Spleen (tissue), 7 donors: ENCODE measurements at regions not wholly inside any gene's neighbourhood (a gene's known extent, or its start where the extent isn't known, plus 50 kb on each side); places are given as distances from the start of the nearest gene placed in this dataset.

Source experiments
- POLR2AphosphoS5 ChIP-seq, 3 donors: sonication (generic); formaldehyde crosslinking; IDR thresholded peaks; one replicate each; pipeline ENCODE4 v1.5.1; 2017; ENCODE audit warnings: antibody characterized with exemption in 3 of 3
- TF ChIP-seq, protein P1 (sequence below), 11 experiments: fragments of 200-600 bp in 7 of 11; fragments of 450-650 bp in 4 of 11; sonication (generic) in 4 of 11; IDR thresholded peaks in 8 of 11; conservative IDR thresholded peaks in 3 of 11; 1 replicate in 7 of 11; 2 replicates in 4 of 11; pipeline versions ENCODE4 v1.4.0 to v1.8.0; 2016 to 2021; ENCODE audit warnings: antibody characterized with exemption in 11 of 11, inconsistent platforms in 4 of 11, mild to moderate bottlenecking in 1 of 11
- donor health status: DM: no; HTN: no; CAD: no; lungs with moderate emphysema.
- donor health status: DM: no; HTN: no; CAD: no.
- donor health status: DM: no; HTN: no; CAD: no.

DNA sequence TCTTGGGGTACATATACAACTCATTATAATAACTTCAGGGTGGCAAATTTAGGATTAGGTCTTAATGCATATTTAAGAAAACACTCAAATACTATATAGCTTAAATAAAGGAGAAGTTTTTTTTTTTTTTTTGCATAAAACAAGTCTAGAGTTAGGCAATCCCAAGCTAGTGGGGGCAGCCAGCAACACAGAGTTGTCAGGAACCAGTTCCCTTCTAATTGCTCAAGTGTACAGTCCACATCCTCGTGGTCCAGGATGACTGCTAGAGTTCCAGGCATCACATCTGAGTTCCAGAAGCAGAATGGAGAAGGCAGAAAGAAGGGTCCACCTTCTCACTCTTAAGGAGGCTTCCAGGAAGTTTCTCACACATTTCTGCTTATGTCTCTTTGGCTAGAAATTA lies 261.9 kb upstream of the PLET1 start:
- peak in 1 of 3 donors; percentile 8 for TF ChIP-seq POLR2AphosphoS5 (IDR thresholded peaks at IDR 0.05)
- TF ChIP-seq, protein P1, sequence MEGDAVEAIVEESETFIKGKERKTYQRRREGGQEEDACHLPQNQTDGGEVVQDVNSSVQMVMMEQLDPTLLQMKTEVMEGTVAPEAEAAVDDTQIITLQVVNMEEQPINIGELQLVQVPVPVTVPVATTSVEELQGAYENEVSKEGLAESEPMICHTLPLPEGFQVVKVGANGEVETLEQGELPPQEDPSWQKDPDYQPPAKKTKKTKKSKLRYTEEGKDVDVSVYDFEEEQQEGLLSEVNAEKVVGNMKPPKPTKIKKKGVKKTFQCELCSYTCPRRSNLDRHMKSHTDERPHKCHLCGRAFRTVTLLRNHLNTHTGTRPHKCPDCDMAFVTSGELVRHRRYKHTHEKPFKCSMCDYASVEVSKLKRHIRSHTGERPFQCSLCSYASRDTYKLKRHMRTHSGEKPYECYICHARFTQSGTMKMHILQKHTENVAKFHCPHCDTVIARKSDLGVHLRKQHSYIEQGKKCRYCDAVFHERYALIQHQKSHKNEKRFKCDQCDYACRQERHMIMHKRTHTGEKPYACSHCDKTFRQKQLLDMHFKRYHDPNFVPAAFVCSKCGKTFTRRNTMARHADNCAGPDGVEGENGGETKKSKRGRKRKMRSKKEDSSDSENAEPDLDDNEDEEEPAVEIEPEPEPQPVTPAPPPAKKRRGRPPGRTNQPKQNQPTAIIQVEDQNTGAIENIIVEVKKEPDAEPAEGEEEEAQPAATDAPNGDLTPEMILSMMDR (IDR thresholded peaks at IDR 0.05 in 8 of 11, conservative IDR thresholded peaks at IDR 0.05 in 3 of 11) = no peak
